ENCODE measurements at regions not wholly inside any gene's neighbourhood (a gene's known extent, or its start where the extent isn't known, plus 50 kb on each side); places are given as distances from the start of the nearest gene placed in this dataset.
A peak's percentile ranks its signal among the peaks of the same experiment; 100 is the strongest.

- Histone ChIP-seq H3K4me3 (no peak overlapping the region), H3K36me3 (ENCODE audit: low read depth) (no peaks in the 10 kb centered on the region), H3K4me1 (ENCODE audit: low read depth) (no peaks in the 10 kb centered on the region), H3K9me3 (no peaks in the 10 kb centered on the region)
- ATAC-seq (peak; percentile 81), DNase-seq (peak in 2 of 3 donors; percentile 61 to 70)
- TF ChIP-seq, protein P1, sequence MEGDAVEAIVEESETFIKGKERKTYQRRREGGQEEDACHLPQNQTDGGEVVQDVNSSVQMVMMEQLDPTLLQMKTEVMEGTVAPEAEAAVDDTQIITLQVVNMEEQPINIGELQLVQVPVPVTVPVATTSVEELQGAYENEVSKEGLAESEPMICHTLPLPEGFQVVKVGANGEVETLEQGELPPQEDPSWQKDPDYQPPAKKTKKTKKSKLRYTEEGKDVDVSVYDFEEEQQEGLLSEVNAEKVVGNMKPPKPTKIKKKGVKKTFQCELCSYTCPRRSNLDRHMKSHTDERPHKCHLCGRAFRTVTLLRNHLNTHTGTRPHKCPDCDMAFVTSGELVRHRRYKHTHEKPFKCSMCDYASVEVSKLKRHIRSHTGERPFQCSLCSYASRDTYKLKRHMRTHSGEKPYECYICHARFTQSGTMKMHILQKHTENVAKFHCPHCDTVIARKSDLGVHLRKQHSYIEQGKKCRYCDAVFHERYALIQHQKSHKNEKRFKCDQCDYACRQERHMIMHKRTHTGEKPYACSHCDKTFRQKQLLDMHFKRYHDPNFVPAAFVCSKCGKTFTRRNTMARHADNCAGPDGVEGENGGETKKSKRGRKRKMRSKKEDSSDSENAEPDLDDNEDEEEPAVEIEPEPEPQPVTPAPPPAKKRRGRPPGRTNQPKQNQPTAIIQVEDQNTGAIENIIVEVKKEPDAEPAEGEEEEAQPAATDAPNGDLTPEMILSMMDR (IDR thresholded peaks at IDR 0.05) = peak; percentile 52
- intact Hi-C loops (cut with DNase I, micrococcal nuclease) = loop anchor here in 1 of 2 donors (10.0 kb wide), 1 partner anchor 881 kb away; no protein-coding TSS in a partner anchor
These were observed 383.2 kb upstream of the SGCD start for GRCh38 chr5:155943516-155944407.

DNA sequence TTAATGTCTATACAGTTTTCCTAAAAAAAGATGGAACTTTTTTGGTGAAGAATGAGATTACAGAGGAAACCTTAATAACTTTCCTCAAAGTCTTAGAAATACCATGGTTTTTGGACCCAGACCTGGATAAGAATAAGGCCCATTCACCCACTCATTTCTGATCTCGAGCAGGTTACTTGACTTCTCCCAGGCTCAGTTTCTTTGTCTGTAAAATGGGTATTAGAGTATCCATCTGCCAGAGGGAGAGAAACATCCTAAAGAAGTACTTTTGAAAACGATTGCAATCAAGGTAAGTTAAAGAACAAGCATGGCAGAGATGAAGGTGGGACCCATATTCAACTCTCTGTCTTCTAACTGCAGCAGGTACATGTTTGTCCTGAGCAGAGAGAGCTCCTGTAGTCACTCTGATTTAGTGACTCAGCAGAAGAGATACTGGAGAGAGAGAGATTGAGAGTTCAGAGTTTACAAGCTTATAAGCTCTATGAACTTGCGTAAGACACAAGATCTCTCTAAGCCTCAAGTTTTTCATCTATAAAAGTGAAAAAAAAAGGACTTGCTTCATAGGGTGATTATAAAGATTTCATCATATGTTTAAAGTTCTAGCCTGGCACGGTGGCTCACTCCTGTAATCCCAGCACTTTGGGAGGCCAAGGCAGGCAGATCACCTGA is 379.4 kb upstream of the SGCD start:
- ATAC-seq = peak; percentile 73
- no peaks in the 10 kb centered on the region for H3K36me3 ChIP-seq (ENCODE audit: low read depth)
- TF ChIP-seq, protein P1 (IDR thresholded peaks at IDR 0.05) = no peak
- H3K4me3 ChIP-seq = no peak overlapping the region
- intact Hi-C loops (cut with DNase I, micrococcal nuclease) = loop anchor here in 1 of 2 donors (10.0 kb wide), 1 partner anchor 877 kb away; no protein-coding TSS in a partner anchor
- no peaks in the 10 kb centered on the region for H3K4me1 ChIP-seq (ENCODE audit: low read depth)
- H3K9me3 ChIP-seq = no peaks in the 10 kb centered on the region
- no peak for DNase-seq

DNA sequence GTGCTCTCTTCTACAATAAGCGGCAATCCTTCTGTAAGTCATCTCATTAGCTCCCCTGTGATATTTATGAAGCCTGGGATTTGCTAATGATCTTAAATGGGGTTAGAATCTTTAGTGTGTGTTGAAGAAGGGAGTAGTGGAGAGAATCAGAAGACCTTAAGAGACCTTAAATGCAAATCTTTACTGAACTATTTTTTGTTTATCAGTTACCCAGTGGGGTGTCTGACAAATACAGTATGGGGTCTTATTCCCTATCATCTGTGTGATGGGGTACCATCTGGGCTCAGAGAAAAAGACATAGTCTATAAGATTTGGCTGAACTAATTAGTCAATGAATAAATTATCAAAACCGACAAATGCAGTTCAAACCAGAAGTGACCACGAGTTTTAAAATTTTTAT is 378.4 kb upstream of the SGCD start:
- no peak overlapping the region for H3K4me3 ChIP-seq
- H3K4me1 ChIP-seq (ENCODE audit: low read depth) = no peaks in the 10 kb centered on the region
- no peaks in the 10 kb centered on the region for H3K9me3 ChIP-seq
- no peaks in the 10 kb centered on the region for H3K36me3 ChIP-seq (ENCODE audit: low read depth)
- no peak for DNase-seq
- ATAC-seq = no peak
- intact Hi-C loops (cut with DNase I, micrococcal nuclease) = loop anchor here in 1 of 2 donors (10.0 kb wide), 1 partner anchor 876 kb away; no protein-coding TSS in a partner anchor
- TF ChIP-seq, protein P1 (IDR thresholded peaks at IDR 0.05) = no peak

GRCh38 chr5:155952486-155953089 is 374.4 kb upstream of the SGCD start:
- TF ChIP-seq, protein P1 (IDR thresholded peaks at IDR 0.05) = no peak
- ATAC-seq = no peak

GRCh38 chr5:155953335-155953734 is 373.6 kb upstream of the SGCD start:
- ATAC-seq (no peak), DNase-seq (no peak)
- Histone ChIP-seq H3K4me3 (no peak overlapping the region), H3K36me3 (ENCODE audit: low read depth) (no peaks in the 10 kb centered on the region), H3K4me1 (ENCODE audit: low read depth) (no peaks in the 10 kb centered on the region), H3K9me3 (no peaks in the 10 kb centered on the region)
- TF ChIP-seq, protein P1 (IDR thresholded peaks at IDR 0.05) = no peak
- intact Hi-C loops (cut with DNase I, micrococcal nuclease) = no loop called here

More at GRCh38 chr5:155952486-155953089, 374.4 kb upstream of the SGCD start:
- Histone ChIP-seq H3K4me1 (ENCODE audit: low read depth) (no peaks in the 10 kb centered on the region), H3K4me3 (no peak overlapping the region), H3K9me3 (no peaks in the 10 kb centered on the region), H3K36me3 (ENCODE audit: low read depth) (no peaks in the 10 kb centered on the region)
- no peak for DNase-seq
- intact Hi-C loops (cut with DNase I, micrococcal nuclease) = no loop called here

Data from mucosa of descending colon (tissue), 3 donors.